GM12875 (cell line): ENCODE measurements at regions not wholly inside any gene's neighbourhood (a gene's known extent, or its start where the extent isn't known, plus 50 kb on each side); places are given as distances from the start of the nearest gene placed in this dataset.

Experiments
- H3K4me3 ChIP-seq: one replicate; pipeline ENCODE4 v1.5.1; 2011; ENCODE audit warnings: low read depth, low read length, control low read depth
- CTCF ChIP-seq: IDR thresholded peaks from 2 replicates; pipeline ENCODE4 v1.5.1; 2011; ENCODE audit warnings: low read depth, mild to moderate bottlenecking, control low read depth, inconsistent platforms, low read length, moderate library complexity, borderline replicate concordance; ENCODE audit not compliant: insufficient read depth

- no peak for TF ChIP-seq CTCF
- H3K4me3 ChIP-seq, result no peak overlapping the region
Measured at GRCh38 chr2:128439791-128440665, 121.4 kb upstream of the HS6ST1 start.

DNA sequence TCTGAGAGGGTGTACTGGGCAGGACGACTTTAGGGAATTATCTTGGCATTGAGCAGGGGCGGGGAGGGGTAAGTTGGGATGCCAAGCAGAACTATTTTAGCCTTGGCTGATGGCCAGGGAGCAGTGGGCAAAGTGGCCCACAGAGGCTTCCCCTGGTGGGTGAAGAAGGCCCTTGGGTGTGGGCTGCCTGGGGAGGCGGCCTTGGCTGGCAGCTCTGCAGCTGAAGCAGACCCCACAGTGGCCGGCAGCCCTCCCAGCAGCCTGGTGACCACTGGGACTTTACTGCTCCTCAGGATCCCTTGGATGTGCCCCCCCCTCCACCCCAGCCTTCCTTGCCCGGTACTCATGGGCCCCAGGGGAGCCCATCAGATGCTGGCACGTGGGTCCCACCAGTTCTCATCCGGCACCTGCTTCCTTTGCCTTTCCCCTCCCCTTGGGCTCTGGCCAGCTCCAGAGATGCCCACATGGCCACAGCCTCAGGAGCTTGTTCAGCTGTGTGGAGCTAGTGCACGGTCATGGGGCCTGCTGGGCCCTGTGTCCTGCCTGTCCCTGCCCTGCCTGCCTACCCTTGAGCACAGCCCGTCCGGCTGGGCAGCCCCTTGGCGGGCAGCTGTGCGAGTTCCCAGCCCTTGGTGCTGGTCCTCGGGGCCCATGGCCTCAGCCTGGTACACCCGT is 122.1 kb upstream of the HS6ST1 start:
- no peak for TF ChIP-seq CTCF
- no peak overlapping the region for H3K4me3 ChIP-seq

- H3K4me3 ChIP-seq, result no peak overlapping the region
Measured at GRCh38 chr2:128441341-128442052, 122.8 kb upstream of the HS6ST1 start.

GRCh38 chr2:128442053-128442751 is 123.5 kb upstream of the HS6ST1 start:
- no peak for TF ChIP-seq CTCF
- H3K4me3 ChIP-seq, result no peak overlapping the region

More at GRCh38 chr2:128441341-128442052, 122.8 kb upstream of the HS6ST1 start:
- no peak for TF ChIP-seq CTCF

DNA sequence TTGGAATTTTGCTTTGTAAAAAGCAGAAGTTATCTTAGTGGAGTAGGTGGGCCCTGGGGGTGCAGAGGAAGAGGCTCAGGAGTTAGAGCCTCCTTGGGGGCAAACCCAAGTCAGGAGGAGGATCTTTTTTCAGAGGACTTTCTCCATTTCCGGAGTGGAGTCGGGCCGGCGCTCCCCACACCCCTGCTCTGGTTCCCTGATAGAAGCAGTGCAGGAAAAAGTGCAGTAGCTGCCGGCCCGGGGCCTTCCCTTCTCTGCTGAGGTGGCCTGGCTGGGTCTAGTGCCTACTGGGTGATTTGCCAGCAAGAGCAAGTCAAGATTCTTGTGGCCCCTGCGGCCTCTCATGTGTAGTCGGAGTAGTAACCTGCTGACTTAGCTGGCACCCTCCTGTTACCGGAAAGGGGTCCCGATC is 124.2 kb upstream of the HS6ST1 start:
- no peak overlapping the region for H3K4me3 ChIP-seq
- no peak for TF ChIP-seq CTCF

DNA sequence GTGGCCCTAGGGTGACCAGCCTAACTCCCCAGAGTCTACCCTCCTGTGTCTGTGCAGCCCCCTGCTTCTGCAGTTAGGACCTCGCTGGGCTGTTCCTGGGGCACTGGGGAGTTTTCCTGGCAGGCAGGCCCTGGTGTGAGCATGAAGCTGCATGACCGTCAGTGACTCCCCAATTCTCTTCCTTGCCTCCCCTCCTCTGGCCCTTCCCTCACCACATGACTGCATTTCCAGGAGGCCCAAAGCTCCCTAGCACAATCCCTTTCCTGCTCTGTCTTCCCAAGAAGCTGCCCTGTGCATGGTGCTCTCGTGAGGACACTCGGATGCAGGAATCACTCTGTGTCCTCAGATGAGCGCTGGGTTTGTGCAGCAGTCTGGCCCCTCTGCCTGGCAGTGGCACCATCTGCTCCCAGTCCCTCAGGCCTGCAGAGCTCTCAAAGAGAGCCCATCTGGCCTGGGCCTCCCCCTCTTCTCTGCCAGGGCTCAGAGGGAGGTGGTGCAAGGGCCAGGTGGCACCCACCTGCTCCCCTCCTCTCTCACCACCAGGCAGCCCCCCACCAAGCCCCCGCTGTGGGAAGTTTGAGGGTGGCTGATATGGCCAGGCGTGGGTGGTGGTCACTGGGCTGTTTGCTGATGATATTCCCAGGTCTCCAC is 125.6 kb upstream of the HS6ST1 start:
- H3K4me3 ChIP-seq, result no peak overlapping the region

More for the DNA sequence above, 125.6 kb upstream of the HS6ST1 start:
- TF ChIP-seq CTCF, result no peak
